ENCODE measurements at regions not wholly inside any gene's neighbourhood (a gene's known extent, or its start where the extent isn't known, plus 50 kb on each side); places are given as distances from the start of the nearest gene placed in this dataset.

DNA sequence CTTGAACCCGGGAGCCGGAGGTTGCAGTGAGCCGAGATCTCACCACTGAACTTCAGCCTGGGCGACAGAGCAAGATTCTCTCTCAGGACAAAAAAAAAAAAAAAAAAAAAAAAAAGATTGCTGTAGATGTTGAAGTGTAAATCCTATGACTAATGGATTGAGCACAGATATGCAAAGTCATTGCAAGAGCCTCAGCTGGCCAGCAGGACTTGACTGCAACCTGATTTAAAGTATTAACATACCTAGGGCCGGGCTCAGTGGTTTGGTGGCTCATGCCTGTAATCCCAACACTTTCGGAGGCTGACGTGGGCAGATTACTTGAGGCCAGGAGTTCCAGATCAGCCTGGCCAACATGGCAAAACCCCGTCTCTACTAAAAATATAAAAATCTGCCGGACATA lies 69.6 kb upstream of the EPCAM start:
- Histone ChIP-seq H2BK12ac (ENCODE audit: insufficient read length, low read depth, low read length) (no peak overlapping the region), H2BK20ac (ENCODE audit: low read depth, low read length, poor library complexity, severe bottlenecking) (no peak overlapping the region), H2BK5ac (ENCODE audit: insufficient read length, low read length) (no peak overlapping the region), H2BK120ac (ENCODE audit: low read depth, low read length, poor library complexity, severe bottlenecking) (no peak overlapping the region), H3K4ac (ENCODE audit: low read depth, low read length) (no peak overlapping the region), H3K4me2 (ENCODE audit: insufficient read depth, insufficient read length, low read length) (no peak overlapping the region), H3K14ac (ENCODE audit: insufficient read depth, low read length) (no peak overlapping the region), H3K79me1 (ENCODE audit: insufficient read depth, low read depth, low read length, poor library complexity, severe bottlenecking) (no peaks in the 10 kb centered on the region), H3K27me3 (ENCODE audit: insufficient read depth, low read length) (no peaks in the 10 kb centered on the region), H2BK15ac (ENCODE audit: low read depth, low read length) (no peak overlapping the region), H3K56ac (ENCODE audit: insufficient read length, low read depth, low read length) (no peak overlapping the region), H3K18ac (ENCODE audit: insufficient read length, low read depth, low read length) (no peak overlapping the region), H3K79me2 (ENCODE audit: insufficient read depth, low read length) (no peaks in the 10 kb centered on the region), H4K8ac (replicated peaks; ENCODE audit: insufficient read length, low read depth, low read length) (no peak overlapping the region), H4K5ac (ENCODE audit: insufficient read length, low read depth, low read length) (no peak overlapping the region), H3K23ac (ENCODE audit: insufficient read length, low read depth, low read length) (no peak overlapping the region), H3K27ac (ENCODE audit: insufficient read length, low read depth, low read length) (no peak overlapping the region), H3K9me3 (ENCODE audit: control insufficient read depth, low read depth, low read length) (no peaks in the 10 kb centered on the region), H2AFZ (ENCODE audit: low read length) (no peak overlapping the region), H3T11ph (ENCODE audit: low read length) (no peak overlapping the region), H3K23me2 (ENCODE audit: insufficient read length, low read depth, low read length, poor library complexity, severe bottlenecking) (no peaks in the 10 kb centered on the region), H4K20me1 (ENCODE audit: control insufficient read depth, insufficient read depth, insufficient read length) (no peaks in the 10 kb centered on the region), H3K9ac (ENCODE audit: extremely low read depth, insufficient read length, low read length) (no peak overlapping the region), H2AK5ac (ENCODE audit: insufficient read length, low read length) (no peak overlapping the region), H3K4me1 (ENCODE audit: insufficient read depth, low read length) (peaks cover 3% of the 10 kb centered on the region; the same call in 1 of the 2 replicates), H4K91ac (ENCODE audit: insufficient read length, low read depth, low read length) (no peak overlapping the region)
- Mint-ChIP-seq H3K27ac (no peak overlapping the region; a peak in 1 of 7 replicates), H3K27me3 (ENCODE audit: low read depth) (peaks cover 9% of the 10 kb centered on the region), H3K4me1 (peaks cover 28% of the 10 kb centered on the region in 2 experiments), H3K4me3 (no peak overlapping the region), H3K9me3 (no peaks in the 10 kb centered on the region), H3K36me3 (ENCODE audit: insufficient read depth in 1 of 3, low read depth in 3 of 3) (no peaks in the 10 kb centered on the region)
- DNase-seq, result no peak
- whole genome bisulfite sequencing (ENCODE audit: extremely low coverage, insufficient read length, low lambda C conversion rate), result no CpG with 5 or more reads among the region's 9 CpGs
- no peak for TF ChIP-seq CTCF (conservative IDR thresholded peaks at IDR 0.05)
